Peyer's patch (tissue), 4 donors: ENCODE measurements at regions not wholly inside any gene's neighbourhood (a gene's known extent, or its start where the extent isn't known, plus 50 kb on each side); places are given as distances from the start of the nearest gene placed in this dataset.
"Not testable (repeated sequence)": the region's sequence is repeated elsewhere in the genome, so short reads cannot be mapped to it uniquely, and the experiment has no call there.

Source experiments
- DNase-seq, 3 donors: peaks; one replicate each; pipeline ENCODE4 v3.0.0-alpha.2; 2017 to 2019
- H3K27ac ChIP-seq, 4 donors: fragments of 200-600 bp; sonication (generic); one replicate each; pipeline ENCODE4 v1.5.1; 2016 to 2019
- H3K27me3 ChIP-seq, 2 donors: fragments of 200-600 bp; sonication (generic); one replicate each; pipeline ENCODE4 v1.5.1; 2019
- H3K36me3 ChIP-seq, 3 donors: fragments of 200-600 bp; sonication (generic); one replicate each; pipeline ENCODE4 v1.5.1; 2016 to 2019
- H3K4me1 ChIP-seq, 4 donors: fragments of 200-600 bp; sonication (generic); one replicate each; pipeline ENCODE4 v1.5.1; 2016 to 2019
- H3K4me3 ChIP-seq, 4 donors: fragments of 200-600 bp; sonication (generic); 1 replicate in 3 of 4; 2 replicates in 1 of 4; pipeline ENCODE4 v1.5.1; 2016 to 2019; ENCODE audit warnings: mild to moderate bottlenecking in 1 of 4
- H3K9me3 ChIP-seq, 4 donors: fragments of 200-600 bp; sonication (generic); one replicate each; pipeline ENCODE4 v1.5.1; 2016 to 2019; ENCODE audit warnings: mild to moderate bottlenecking in 1 of 4
- CTCF ChIP-seq, 6 experiments: fragments of 450-650 bp in 4 of 6; fragments of 200-600 bp in 2 of 6; sonication (generic) in 1 of 6; IDR thresholded peaks; one replicate each; pipeline ENCODE4 v1.5.1; 2017 to 2019; ENCODE audit warnings: antibody characterized with exemption in 6 of 6, mild to moderate bottlenecking in 3 of 6, moderate library complexity in 1 of 6
- POLR2A ChIP-seq, 2 donors: fragments of 450-650 bp; IDR thresholded peaks; one replicate each; pipeline ENCODE4 v1.5.1; 2017; ENCODE audit warnings: antibody characterized with exemption in 2 of 2, mild to moderate bottlenecking in 2 of 2, moderate library complexity in 2 of 2

DNA sequence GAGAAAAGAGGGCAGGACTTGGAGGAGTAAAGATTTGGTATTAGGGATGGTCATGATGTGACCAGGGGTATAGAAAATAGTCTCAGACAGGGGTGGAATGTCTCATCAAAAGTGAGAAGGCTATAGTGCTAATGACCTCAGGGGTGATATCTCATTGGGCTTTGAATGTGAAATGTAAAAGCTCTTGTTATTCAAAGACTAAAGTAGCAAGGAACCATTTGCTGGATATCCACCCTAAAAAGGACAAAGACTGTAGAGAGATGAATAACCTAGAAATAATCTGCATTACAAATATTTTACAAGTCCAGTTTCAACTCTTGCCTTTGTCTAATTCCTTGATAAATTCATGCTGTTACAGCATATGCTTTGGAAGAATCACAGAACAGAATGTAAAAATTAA is 224.4 kb downstream of the ICOS start:
- Histone ChIP-seq H3K27ac (no peak overlapping the region), H3K9me3 (peaks cover 0 to 4% (median 0%) of the 10 kb centered on the region in 4 donors), H3K36me3 (no peaks in the 10 kb centered on the region), H3K4me1 (no peaks in the 10 kb centered on the region), H3K4me3 (no peak overlapping the region), H3K27me3 (no peaks in the 10 kb centered on the region)
- DNase-seq, result no peak
- no peak for TF ChIP-seq CTCF (IDR thresholded peaks at IDR 0.05)
- no peak for TF ChIP-seq POLR2A (IDR thresholded peaks at IDR 0.05)

GRCh38 chr2:204161886-204162285 is 225.3 kb downstream of the ICOS start:
- no peaks in the 10 kb centered on the region for H3K36me3 ChIP-seq

GRCh38 chr2:204166961-204167360 is 230.4 kb downstream of the ICOS start:
- no peak for TF ChIP-seq POLR2A (IDR thresholded peaks at IDR 0.05)
- TF ChIP-seq CTCF (IDR thresholded peaks at IDR 0.05), result no peak

More at GRCh38 chr2:204161886-204162285, 225.3 kb downstream of the ICOS start:
- Histone ChIP-seq H3K27ac (no peak overlapping the region), H3K4me3 (no peak overlapping the region), H3K9me3 (peaks cover 0 to 4% (median 0%) of the 10 kb centered on the region in 4 donors), H3K4me1 (no peaks in the 10 kb centered on the region), H3K27me3 (no peaks in the 10 kb centered on the region)
- TF ChIP-seq POLR2A (IDR thresholded peaks at IDR 0.05) (no peak), CTCF (IDR thresholded peaks at IDR 0.05) (no peak)
- no peak for DNase-seq

GRCh38 chr2:204167670-204168069 is 231.1 kb downstream of the ICOS start:
- H3K36me3 ChIP-seq, DNase-seq, H3K9me3 ChIP-seq, H3K4me1 ChIP-seq, H3K27ac ChIP-seq, H3K27me3 ChIP-seq, H3K4me3 ChIP-seq: not testable (repeated sequence)

More at GRCh38 chr2:204166961-204167360, 230.4 kb downstream of the ICOS start:
- no peak for DNase-seq
- no peaks in the 10 kb centered on the region for H3K9me3 ChIP-seq
- H3K4me1 ChIP-seq, result no peaks in the 10 kb centered on the region
- H3K4me3 ChIP-seq, result no peak overlapping the region
- H3K36me3 ChIP-seq, result no peaks in the 10 kb centered on the region
- no peak overlapping the region for H3K27ac ChIP-seq
- no peaks in the 10 kb centered on the region for H3K27me3 ChIP-seq

GRCh38 chr2:204170411-204170810 is 233.8 kb downstream of the ICOS start:
- no peaks in the 10 kb centered on the region for H3K27me3 ChIP-seq
- no peaks in the 10 kb centered on the region for H3K36me3 ChIP-seq
- no peaks in the 10 kb centered on the region for H3K4me1 ChIP-seq
- no peaks in the 10 kb centered on the region for H3K9me3 ChIP-seq
- TF ChIP-seq POLR2A (IDR thresholded peaks at IDR 0.05) (no peak), CTCF (IDR thresholded peaks at IDR 0.05) (no peak)
- no peak for DNase-seq
- no peak overlapping the region for H3K4me3 ChIP-seq
- H3K27ac ChIP-seq, result no peak overlapping the region

DNA sequence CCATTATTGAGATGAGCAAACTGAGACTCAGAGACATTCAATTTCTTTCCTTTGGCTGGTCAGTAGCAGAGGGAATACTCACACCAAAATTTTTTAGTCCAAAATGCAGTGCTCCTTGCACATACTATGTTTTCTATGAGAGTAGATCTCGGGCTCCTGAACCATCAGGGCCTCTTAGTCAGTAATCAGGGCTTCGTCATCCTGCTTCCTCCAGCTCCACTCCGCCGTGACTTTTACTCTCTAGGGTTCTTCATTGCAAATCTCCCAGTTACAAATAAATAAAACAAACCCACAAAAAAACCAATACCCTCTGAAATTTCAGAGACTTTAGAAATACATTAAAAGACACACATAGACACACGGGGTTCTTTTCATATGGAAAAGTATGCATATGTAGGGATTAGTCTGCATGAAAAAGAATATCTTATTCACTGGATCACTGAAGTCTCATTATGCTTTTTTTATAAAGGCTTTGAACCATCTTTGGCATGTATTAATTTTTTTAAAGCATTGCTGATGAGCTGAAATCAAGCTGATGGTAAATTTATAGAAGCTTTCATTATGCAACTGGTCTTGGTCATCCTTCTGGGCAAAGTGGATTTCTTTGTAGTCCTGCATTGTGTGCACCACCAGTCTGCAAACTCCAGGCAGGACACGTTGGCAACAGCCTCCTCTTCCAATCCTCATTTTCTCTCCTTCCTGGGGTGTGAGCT is 235.0 kb downstream of the ICOS start:
- no peaks in the 10 kb centered on the region for H3K27me3 ChIP-seq
- TF ChIP-seq CTCF (IDR thresholded peaks at IDR 0.05) (no peak), POLR2A (IDR thresholded peaks at IDR 0.05) (no peak)
- H3K4me3 ChIP-seq, result no peak overlapping the region
- H3K27ac ChIP-seq, result no peak overlapping the region
- H3K36me3 ChIP-seq, result no peaks in the 10 kb centered on the region
- DNase-seq, result no peak
- H3K4me1 ChIP-seq, result no peaks in the 10 kb centered on the region
- no peaks in the 10 kb centered on the region for H3K9me3 ChIP-seq
